ENCODE measurements at regions not wholly inside any gene's neighbourhood (a gene's known extent, or its start where the extent isn't known, plus 50 kb on each side); places are given as distances from the start of the nearest gene placed in this dataset.

- TF ChIP-seq ZNF274 (IDR thresholded peaks at IDR 0.05; ENCODE audit: low read depth, low read length), result no peak
- TF ChIP-seq SUZ12 (IDR thresholded peaks at IDR 0.05; ENCODE audit: extremely low read depth, insufficient read depth, insufficient read length), result no peak
- TF ChIP-seq YY1 (IDR thresholded peaks at IDR 0.05; ENCODE audit: insufficient read depth, insufficient read length), result no peak
Observed at GRCh38 chr3:194262176-194262924, 88.8 kb downstream of the CPN2 start.
